Panc1 (cell line): ENCODE measurements at regions not wholly inside any gene's neighbourhood (a gene's known extent, or its start where the extent isn't known, plus 50 kb on each side); places are given as distances from the start of the nearest gene placed in this dataset.

ENCODE experiments used
- ATAC-seq: fragments of 200-7000 bp; cut with Tn5 transposase; 2 replicates; pipeline ENCODE4 v1.9.1; 2020; ENCODE audit warnings: mild to moderate bottlenecking, moderate library complexity
- BruUV-seq: library from RNA; stranded (reverse); fragments of 400-500 nt; replicated peaks from 2 replicates; lab custom pipeline; 2021; lab: Mats Ljungman, UMichigan
- CTCF ChIA-PET: fragments of 300-600 bp; sonication (Branson Sonifier 250); formaldehyde crosslinking; loops from one replicate; lab custom pipeline; 2022; ENCODE audit warnings: antibody characterized with exemption; lab: Charles Lee
- POLR2A ChIA-PET: fragments of 300-600 bp; sonication (Branson Sonifier 250); formaldehyde crosslinking; loops from one replicate; lab custom pipeline; 2022; ENCODE audit warnings: antibody characterized with exemption; lab: Charles Lee
- DNase-seq: peaks from one replicate; pipeline ENCODE4 v3.0.0-alpha.2; 2010; ENCODE audit warnings: low read depth, low spot score
- H3K27ac ChIP-seq: 2 replicates; pipeline ENCODE4 v1.5.1; 2011; ENCODE audit warnings: mild to moderate bottlenecking, low read length, inconsistent platforms
- H3K27me3 ChIP-seq: fragments of 200-500 bp; sonication (Bioruptor generic); 2 replicates; pipeline ENCODE4 v1.6.0; 2014; ENCODE audit warnings: low read length, inconsistent platforms; ENCODE audit not compliant: control insufficient read depth, insufficient read depth
- H3K36me3 ChIP-seq: fragments of 200-500 bp; sonication (Bioruptor generic); 2 replicates; pipeline ENCODE4 v1.5.1; 2014; ENCODE audit warnings: inconsistent platforms, mild to moderate bottlenecking, low read length, moderate library complexity; ENCODE audit not compliant: control insufficient read depth, insufficient read depth
- H3K4me1 ChIP-seq: 2 replicates; pipeline ENCODE4 v1.5.1; 2011; ENCODE audit warnings: inconsistent platforms, mild to moderate bottlenecking, low read length, moderate library complexity; ENCODE audit not compliant: control insufficient read depth, insufficient read depth
- H3K4me3 ChIP-seq, 2 experiments: 2 replicates each; pipeline ENCODE4 v1.5.1; 2011 to 2012; ENCODE audit warnings: low read depth in 2 of 2, low read length in 2 of 2, mild to moderate bottlenecking in 2 of 2, inconsistent platforms in 1 of 2, moderate library complexity in 1 of 2
- H3K9me3 ChIP-seq: fragments of 200-500 bp; sonication (Bioruptor generic); 2 replicates; pipeline ENCODE4 v1.5.1; 2014; ENCODE audit warnings: low read depth, mild to moderate bottlenecking, inconsistent platforms, low read length, moderate library complexity; ENCODE audit not compliant: control insufficient read depth, insufficient read depth
- CTCF ChIP-seq: fragments of 450-650 bp; IDR thresholded peaks from 2 replicates; pipeline ENCODE4 v1.5.1; 2017; ENCODE audit warnings: mild to moderate bottlenecking
- POLR2AphosphoS5 ChIP-seq: IDR thresholded peaks from 2 replicates; pipeline ENCODE4 v1.6.1; 2012; ENCODE audit warnings: mild to moderate bottlenecking, low read depth, low read length, moderate library complexity
- REST ChIP-seq, 2 experiments: IDR thresholded peaks; 2 replicates each; pipeline ENCODE4 v1.6.1; 2011 to 2012; ENCODE audit warnings: low read depth in 2 of 2, control low read depth in 1 of 2, low read length in 1 of 2, mild to moderate bottlenecking in 1 of 2, moderate library complexity in 1 of 2; ENCODE audit not compliant: insufficient read depth in 1 of 2
- SIN3A ChIP-seq: IDR thresholded peaks from 2 replicates; pipeline ENCODE4 v1.6.1; 2012; ENCODE audit warnings: low read depth, mild to moderate bottlenecking, low read length, moderate library complexity, borderline replicate concordance; ENCODE audit not compliant: insufficient read depth
- TCF7L2 ChIP-seq: IDR thresholded peaks from 2 replicates; pipeline ENCODE4 v1.6.1; 2011; ENCODE audit warnings: mild to moderate bottlenecking, low read depth, low read length, inconsistent platforms
- in situ Hi-C: cut with HindIII; loops from 2 replicates; pipeline ENCODE4 v1.10.0; 2016; ENCODE audit warnings: low sequenced_read_pairs, low pct_unique_long_range_greater_than_20kb
- intact Hi-C: fragments of 100-400 bp; cut with micrococcal nuclease; formaldehyde crosslinking; loops from one replicate; pipeline ENCODE4 v1.10.0; 2022; ENCODE audit not compliant: unreplicated experiment

GRCh38 chr13:65103351-65103750 is 2126.8 kb downstream of the PCDH9 start:
- Histone ChIP-seq H3K9me3 (no peaks in the 10 kb centered on the region), H3K4me1 (no peaks in the 10 kb centered on the region), H3K27me3 (no peaks in the 10 kb centered on the region), H3K4me3 (no peak overlapping the region), H3K36me3 (no peaks in the 10 kb centered on the region), H3K27ac (no peak overlapping the region)
- DNase-seq = no peak
- in situ Hi-C loops = no loop called here
- TF ChIP-seq CTCF (no peak), REST (IDR thresholded peaks at IDR 0.05; ENCODE audit: insufficient read depth in 1 of 2, low read depth in 2 of 2, low read length in 1 of 2) (no peak), SIN3A (no peak), TCF7L2 (no peak), POLR2AphosphoS5 (no peak)
- no TSS peak for BruUV-seq
- no peak for ATAC-seq
- ChIA-PET CTCF (no interaction called here), POLR2A (no interaction called here)
- intact Hi-C loops = no loop called here

- ChIA-PET POLR2A (no interaction called here), CTCF (no interaction called here)
- ATAC-seq (no peak), DNase-seq (no peak)
- intact Hi-C loops = no loop called here
- in situ Hi-C loops = no loop called here
- no peaks in the 10 kb centered on the region; the same call in 1 of the 2 replicates for H3K36me3 ChIP-seq
- H3K27ac ChIP-seq = no peak overlapping the region
- no TSS peak for BruUV-seq
- TF ChIP-seq REST (IDR thresholded peaks at IDR 0.05; ENCODE audit: insufficient read depth in 1 of 2, low read depth in 2 of 2, low read length in 1 of 2) (no peak), SIN3A (no peak), TCF7L2 (no peak), POLR2AphosphoS5 (no peak), CTCF (no peak)
- no peaks in the 10 kb centered on the region for H3K9me3 ChIP-seq
- no peaks in the 10 kb centered on the region for H3K4me1 ChIP-seq
- H3K4me3 ChIP-seq = no peak overlapping the region
- H3K27me3 ChIP-seq = no peaks in the 10 kb centered on the region
Measured at GRCh38 chr13:65095161-65096082, 2134.7 kb downstream of the PCDH9 start.
